ENCODE measurements at regions not wholly inside any gene's neighbourhood (a gene's known extent, or its start where the extent isn't known, plus 50 kb on each side); places are given as distances from the start of the nearest gene placed in this dataset.

DNA sequence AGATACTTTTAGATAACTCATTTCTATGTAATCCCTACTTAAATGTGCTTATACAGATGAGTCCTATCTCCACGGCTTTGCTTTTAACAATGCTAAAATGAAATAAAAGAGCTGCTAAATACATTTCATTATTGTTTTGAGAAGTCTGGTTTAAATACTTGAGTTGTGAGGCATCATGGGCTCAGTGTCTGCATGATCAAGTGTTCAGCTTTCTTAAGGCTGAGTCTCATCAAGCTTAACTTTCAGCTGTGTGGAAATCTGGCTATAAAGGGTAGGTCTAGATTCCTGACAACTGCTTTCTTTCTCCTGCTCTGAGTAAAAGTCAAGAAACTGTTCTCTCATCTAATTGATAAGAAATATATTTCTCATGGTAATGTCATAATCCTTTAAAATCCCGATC is 235.4 kb downstream of the FSCB start:
- TF ChIP-seq ZNF70 (CRISPR knock-in tag; IDR thresholded peaks at IDR 0.05), result no peak
- TF ChIP-seq BACH2 (CRISPR knock-in tag; IDR thresholded peaks at IDR 0.05; ENCODE audit: borderline replicate concordance), result no peak
- TF ChIP-seq, protein P1, sequence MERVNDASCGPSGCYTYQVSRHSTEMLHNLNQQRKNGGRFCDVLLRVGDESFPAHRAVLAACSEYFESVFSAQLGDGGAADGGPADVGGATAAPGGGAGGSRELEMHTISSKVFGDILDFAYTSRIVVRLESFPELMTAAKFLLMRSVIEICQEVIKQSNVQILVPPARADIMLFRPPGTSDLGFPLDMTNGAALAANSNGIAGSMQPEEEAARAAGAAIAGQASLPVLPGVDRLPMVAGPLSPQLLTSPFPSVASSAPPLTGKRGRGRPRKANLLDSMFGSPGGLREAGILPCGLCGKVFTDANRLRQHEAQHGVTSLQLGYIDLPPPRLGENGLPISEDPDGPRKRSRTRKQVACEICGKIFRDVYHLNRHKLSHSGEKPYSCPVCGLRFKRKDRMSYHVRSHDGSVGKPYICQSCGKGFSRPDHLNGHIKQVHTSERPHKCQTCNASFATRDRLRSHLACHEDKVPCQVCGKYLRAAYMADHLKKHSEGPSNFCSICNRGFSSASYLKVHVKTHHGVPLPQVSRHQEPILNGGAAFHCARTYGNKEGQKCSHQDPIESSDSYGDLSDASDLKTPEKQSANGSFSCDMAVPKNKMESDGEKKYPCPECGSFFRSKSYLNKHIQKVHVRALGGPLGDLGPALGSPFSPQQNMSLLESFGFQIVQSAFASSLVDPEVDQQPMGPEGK (CRISPR knock-in tag; IDR thresholded peaks at IDR 0.05; ENCODE audit: borderline replicate concordance), result no peak
- no peak for TF ChIP-seq OSR1 (CRISPR knock-in tag; IDR thresholded peaks at IDR 0.05)
- TF ChIP-seq, protein P2, sequence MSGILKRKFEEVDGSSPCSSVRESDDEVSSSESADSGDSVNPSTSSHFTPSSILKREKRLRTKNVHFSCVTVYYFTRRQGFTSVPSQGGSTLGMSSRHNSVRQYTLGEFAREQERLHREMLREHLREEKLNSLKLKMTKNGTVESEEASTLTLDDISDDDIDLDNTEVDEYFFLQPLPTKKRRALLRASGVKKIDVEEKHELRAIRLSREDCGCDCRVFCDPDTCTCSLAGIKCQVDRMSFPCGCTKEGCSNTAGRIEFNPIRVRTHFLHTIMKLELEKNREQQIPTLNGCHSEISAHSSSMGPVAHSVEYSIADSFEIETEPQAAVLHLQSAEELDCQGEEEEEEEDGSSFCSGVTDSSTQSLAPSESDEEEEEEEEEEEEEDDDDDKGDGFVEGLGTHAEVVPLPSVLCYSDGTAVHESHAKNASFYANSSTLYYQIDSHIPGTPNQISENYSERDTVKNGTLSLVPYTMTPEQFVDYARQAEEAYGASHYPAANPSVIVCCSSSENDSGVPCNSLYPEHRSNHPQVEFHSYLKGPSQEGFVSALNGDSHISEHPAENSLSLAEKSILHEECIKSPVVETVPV (CRISPR knock-in tag; IDR thresholded peaks at IDR 0.05), result no peak
- TF ChIP-seq, protein P3, sequence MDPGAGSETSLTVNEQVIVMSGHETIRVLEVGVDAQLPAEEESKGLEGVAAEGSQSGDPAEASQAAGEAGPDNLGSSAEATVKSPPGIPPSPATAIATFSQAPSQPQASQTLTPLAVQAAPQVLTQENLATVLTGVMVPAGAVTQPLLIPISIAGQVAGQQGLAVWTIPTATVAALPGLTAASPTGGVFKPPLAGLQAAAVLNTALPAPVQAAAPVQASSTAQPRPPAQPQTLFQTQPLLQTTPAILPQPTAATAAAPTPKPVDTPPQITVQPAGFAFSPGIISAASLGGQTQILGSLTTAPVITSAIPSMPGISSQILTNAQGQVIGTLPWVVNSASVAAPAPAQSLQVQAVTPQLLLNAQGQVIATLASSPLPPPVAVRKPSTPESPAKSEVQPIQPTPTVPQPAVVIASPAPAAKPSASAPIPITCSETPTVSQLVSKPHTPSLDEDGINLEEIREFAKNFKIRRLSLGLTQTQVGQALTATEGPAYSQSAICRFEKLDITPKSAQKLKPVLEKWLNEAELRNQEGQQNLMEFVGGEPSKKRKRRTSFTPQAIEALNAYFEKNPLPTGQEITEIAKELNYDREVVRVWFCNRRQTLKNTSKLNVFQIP (CRISPR knock-in tag; IDR thresholded peaks at IDR 0.05; ENCODE audit: borderline replicate concordance, low read depth), result no peak
